ENCODE measurements at regions not wholly inside any gene's neighbourhood (a gene's known extent, or its start where the extent isn't known, plus 50 kb on each side); places are given as distances from the start of the nearest gene placed in this dataset.

- TF ChIP-seq EZH2 (IDR thresholded peaks at IDR 0.05; ENCODE audit: insufficient read depth, low read length), result no peak
- TF ChIP-seq CTCF (IDR thresholded peaks at IDR 0.05; ENCODE audit: insufficient read depth, low read depth, low read length), result no peak
Measured at GRCh38 chr6:151729829-151730495, 77.5 kb upstream of the ESR1 start.

GRCh38 chr6:151730496-151730870 is 77.0 kb upstream of the ESR1 start:
- Histone ChIP-seq H3K36me3 (ENCODE audit: insufficient read depth, low read length) (no peaks in the 10 kb centered on the region), H2AFZ (ENCODE audit: low read depth, low read length) (no peak overlapping the region), H3K4me2 (ENCODE audit: low read length) (no peak overlapping the region), H4K20me1 (ENCODE audit: insufficient read depth, low read length) (no peaks in the 10 kb centered on the region), H3K4me1 (ENCODE audit: insufficient read depth, low read length) (no peaks in the 10 kb centered on the region), H3K79me2 (ENCODE audit: insufficient read depth, low read length) (no peaks in the 10 kb centered on the region), H3K9me3 (ENCODE audit: insufficient read depth, low read depth, low read length) (no peaks in the 10 kb centered on the region), H3K9ac (ENCODE audit: low read length) (no peak overlapping the region), H3K27ac (ENCODE audit: low read depth, low read length) (no peak overlapping the region), H3K27me3 (ENCODE audit: insufficient read depth, low read length) (no peaks in the 10 kb centered on the region), H3K4me3 (ENCODE audit: insufficient read depth, low read depth, low read length) (no peak overlapping the region)
- H3K4me1 Mint-ChIP-seq (ENCODE audit: low read depth, unreplicated experiment), result no peaks in the 10 kb centered on the region
- DNase-seq (ENCODE audit: low read depth) (no peak), FAIRE-seq (no peak)
- H3K27me3 Mint-ChIP-seq (ENCODE audit: low read depth, unreplicated experiment), result peaks cover 4% of the 10 kb centered on the region
- H3K9me3 Mint-ChIP-seq (ENCODE audit: unreplicated experiment), result peaks cover 8% of the 10 kb centered on the region
- TF ChIP-seq CTCF (IDR thresholded peaks at IDR 0.05; ENCODE audit: insufficient read depth, low read depth, low read length) (no peak), EZH2 (IDR thresholded peaks at IDR 0.05; ENCODE audit: insufficient read depth, low read length) (no peak)
- no peak overlapping the region for H3K4me3 Mint-ChIP-seq (ENCODE audit: unreplicated experiment)
- H3K36me3 Mint-ChIP-seq (ENCODE audit: low read depth, unreplicated experiment), result no peaks in the 10 kb centered on the region
- no peak overlapping the region for H3K27ac Mint-ChIP-seq (ENCODE audit: unreplicated experiment)

More at GRCh38 chr6:151729829-151730495, 77.5 kb upstream of the ESR1 start:
- Mint-ChIP-seq H3K36me3 (ENCODE audit: low read depth, unreplicated experiment) (no peaks in the 10 kb centered on the region), H3K27me3 (ENCODE audit: low read depth, unreplicated experiment) (peaks cover 4% of the 10 kb centered on the region), H3K4me3 (ENCODE audit: unreplicated experiment) (no peak overlapping the region), H3K4me1 (ENCODE audit: low read depth, unreplicated experiment) (no peaks in the 10 kb centered on the region), H3K27ac (ENCODE audit: unreplicated experiment) (no peak overlapping the region), H3K9me3 (ENCODE audit: unreplicated experiment) (peaks cover 8% of the 10 kb centered on the region)
- no peaks in the 10 kb centered on the region for H3K36me3 ChIP-seq (ENCODE audit: insufficient read depth, low read length)
- no peak overlapping the region for H3K4me2 ChIP-seq (ENCODE audit: low read length)
- no peak overlapping the region for H2AFZ ChIP-seq (ENCODE audit: low read depth, low read length)
- H3K27ac ChIP-seq (ENCODE audit: low read depth, low read length), result no peak overlapping the region
- FAIRE-seq (no peak), DNase-seq (ENCODE audit: low read depth) (no peak)
- no peaks in the 10 kb centered on the region for H4K20me1 ChIP-seq (ENCODE audit: insufficient read depth, low read length)
- H3K4me3 ChIP-seq (ENCODE audit: insufficient read depth, low read depth, low read length), result no peak overlapping the region
- H3K4me1 ChIP-seq (ENCODE audit: insufficient read depth, low read length), result no peaks in the 10 kb centered on the region
- no peaks in the 10 kb centered on the region for H3K79me2 ChIP-seq (ENCODE audit: insufficient read depth, low read length)
- no peak overlapping the region for H3K9ac ChIP-seq (ENCODE audit: low read length)
- no peaks in the 10 kb centered on the region for H3K27me3 ChIP-seq (ENCODE audit: insufficient read depth, low read length)
- no peaks in the 10 kb centered on the region for H3K9me3 ChIP-seq (ENCODE audit: insufficient read depth, low read depth, low read length)

DNA sequence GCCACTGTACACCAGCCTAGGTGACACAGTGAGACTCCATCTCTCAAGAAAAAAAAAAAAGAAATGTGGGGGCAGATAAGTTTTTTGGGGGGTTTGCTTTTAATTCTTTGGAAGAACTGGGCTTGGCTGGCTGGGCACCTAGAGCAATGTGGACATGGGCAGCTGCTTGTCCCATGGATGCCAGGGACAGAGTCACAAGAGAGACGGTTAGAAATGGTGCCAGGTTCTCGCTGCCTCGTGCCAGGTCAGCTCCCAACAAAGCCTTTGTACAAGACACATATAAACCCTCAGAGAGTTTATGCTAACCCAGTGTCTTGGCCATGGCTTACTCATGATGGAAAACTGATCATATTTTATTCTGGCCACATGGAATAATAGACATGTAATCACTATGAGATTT is 76.2 kb upstream of the ESR1 start:
- H3K36me3 Mint-ChIP-seq (ENCODE audit: low read depth, unreplicated experiment), result no peaks in the 10 kb centered on the region
- H3K4me1 ChIP-seq (ENCODE audit: insufficient read depth, low read length), result no peaks in the 10 kb centered on the region
- H3K4me2 ChIP-seq (ENCODE audit: low read length), result no peak overlapping the region

More for the DNA sequence above, 76.2 kb upstream of the ESR1 start:
- DNase-seq (ENCODE audit: low read depth) (no peak), FAIRE-seq (no peak)
- H3K27me3 Mint-ChIP-seq (ENCODE audit: low read depth, unreplicated experiment), result peaks cover 4% of the 10 kb centered on the region
- peaks cover 8% of the 10 kb centered on the region for H3K9me3 Mint-ChIP-seq (ENCODE audit: unreplicated experiment)
- H3K27ac Mint-ChIP-seq (ENCODE audit: unreplicated experiment), result no peak overlapping the region
- Histone ChIP-seq H3K27ac (ENCODE audit: low read depth, low read length) (no peak overlapping the region), H3K27me3 (ENCODE audit: insufficient read depth, low read length) (no peaks in the 10 kb centered on the region), H3K36me3 (ENCODE audit: insufficient read depth, low read length) (no peaks in the 10 kb centered on the region), H4K20me1 (ENCODE audit: insufficient read depth, low read length) (no peaks in the 10 kb centered on the region), H3K9me3 (ENCODE audit: insufficient read depth, low read depth, low read length) (no peaks in the 10 kb centered on the region), H2AFZ (ENCODE audit: low read depth, low read length) (no peak overlapping the region), H3K4me3 (ENCODE audit: insufficient read depth, low read depth, low read length) (no peak overlapping the region), H3K9ac (ENCODE audit: low read length) (no peak overlapping the region), H3K79me2 (ENCODE audit: insufficient read depth, low read length) (no peaks in the 10 kb centered on the region)
- no peak overlapping the region for H3K4me3 Mint-ChIP-seq (ENCODE audit: unreplicated experiment)
- no peaks in the 10 kb centered on the region for H3K4me1 Mint-ChIP-seq (ENCODE audit: low read depth, unreplicated experiment)
- TF ChIP-seq EZH2 (IDR thresholded peaks at IDR 0.05; ENCODE audit: insufficient read depth, low read length) (no peak), CTCF (IDR thresholded peaks at IDR 0.05; ENCODE audit: insufficient read depth, low read depth, low read length) (no peak)
